Sigmoid colon (tissue), 6 donors: ENCODE measurements at regions not wholly inside any gene's neighbourhood (a gene's known extent, or its start where the extent isn't known, plus 50 kb on each side); places are given as distances from the start of the nearest gene placed in this dataset.

Experiments
- DNase-seq: peaks from one replicate; pipeline ENCODE4 v3.0.0-alpha.2; 2019
- H3K27ac ChIP-seq, 4 donors: fragments of 200-600 bp; sonication (generic); one replicate each; pipeline ENCODE4 v1.5.1; 2016 to 2019; ENCODE audit warnings: mild to moderate bottlenecking in 1 of 4
- H3K27me3 ChIP-seq, 3 donors: fragments of 200-600 bp; sonication (generic); one replicate each; pipeline ENCODE4 v1.5.1; 2019; ENCODE audit warnings: mild to moderate bottlenecking in 1 of 3
- H3K36me3 ChIP-seq, 4 donors: fragments of 200-600 bp; sonication (generic); one replicate each; pipeline ENCODE4 v1.5.1; 2016 to 2019
- H3K4me1 ChIP-seq, 4 donors: fragments of 200-600 bp; sonication (generic); one replicate each; pipeline ENCODE4 v1.5.1; 2017 to 2019
- H3K4me3 ChIP-seq, 4 donors: fragments of 200-600 bp; sonication (generic); one replicate each; pipeline ENCODE4 v1.5.1; 2017 to 2019; ENCODE audit warnings: mild to moderate bottlenecking in 2 of 4, moderate library complexity in 1 of 4
- H3K9me3 ChIP-seq, 4 donors: fragments of 200-600 bp in 3 of 4; sonication (generic) in 3 of 4; one replicate each; pipeline versions ENCODE4 v1.5.1 to v1.6.1; 2013 to 2019
- EP300 ChIP-seq, 4 donors: sonication (generic); formaldehyde crosslinking; IDR thresholded peaks; one replicate each; pipeline ENCODE4 v1.6.1; 2017; ENCODE audit warnings: antibody characterized with exemption in 4 of 4
- POLR2A ChIP-seq, 2 donors: fragments of 450-650 bp; IDR thresholded peaks; one replicate each; pipeline ENCODE4 v1.6.1; 2016; ENCODE audit warnings: antibody characterized with exemption in 2 of 2, mild to moderate bottlenecking in 2 of 2, moderate library complexity in 2 of 2
- POLR2AphosphoS5 ChIP-seq, 4 donors: sonication (generic); formaldehyde crosslinking; IDR thresholded peaks; one replicate each; pipeline ENCODE4 v1.6.1; 2017; ENCODE audit warnings: antibody characterized with exemption in 4 of 4
- WGBS, 2 donors: extraction: QIAGEN DNeasy Blood & Tissue Kit; methylation state at CpG; one replicate each; pipeline ENCODE4 v1.1.7; 2013; 5-methylcytosine and 5-hydroxymethylcytosine counted together
- intact Hi-C: fragments of 100-400 bp; cut with DNase I; formaldehyde crosslinking; loops from one replicate; pipeline ENCODE4 v1.15.1; 2023
- TF ChIP-seq, protein P1 (sequence below), 4 experiments: fragments of 450-650 bp in 3 of 4; fragments of 200-600 bp in 1 of 4; IDR thresholded peaks; one replicate each; pipeline ENCODE4 v1.5.1; 2016 to 2019; ENCODE audit warnings: antibody characterized with exemption in 4 of 4, mild to moderate bottlenecking in 3 of 4, moderate library complexity in 2 of 4
- donor health status: healthy with polysubstance abuse.
- donor health status: healthy.

DNA sequence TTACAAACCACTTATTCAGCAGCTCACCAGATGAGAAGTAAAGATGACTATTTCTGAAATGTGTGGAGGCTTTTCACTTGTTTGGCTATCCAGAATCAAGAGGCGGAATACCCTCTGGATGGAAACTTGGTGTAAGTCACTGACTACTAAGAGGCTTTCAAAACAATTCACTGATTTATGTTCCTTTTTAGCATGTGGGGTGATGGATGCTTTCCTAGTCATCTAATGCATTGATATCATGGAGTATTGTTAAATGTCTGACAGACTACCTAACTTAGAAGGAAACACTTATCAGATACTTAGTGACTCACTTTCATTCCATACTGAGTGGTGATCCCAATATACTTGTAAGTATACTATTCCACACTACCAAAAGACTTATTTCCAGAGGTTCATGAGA lies 141.4 kb downstream of the PLK2 start:
- intact Hi-C loops, result no loop called here
- WGBS, 2 donors, result 81 to 89% methylated on average over 1 of the region's 1 CpG
- no peaks in the 10 kb centered on the region for H3K27me3 ChIP-seq

DNA sequence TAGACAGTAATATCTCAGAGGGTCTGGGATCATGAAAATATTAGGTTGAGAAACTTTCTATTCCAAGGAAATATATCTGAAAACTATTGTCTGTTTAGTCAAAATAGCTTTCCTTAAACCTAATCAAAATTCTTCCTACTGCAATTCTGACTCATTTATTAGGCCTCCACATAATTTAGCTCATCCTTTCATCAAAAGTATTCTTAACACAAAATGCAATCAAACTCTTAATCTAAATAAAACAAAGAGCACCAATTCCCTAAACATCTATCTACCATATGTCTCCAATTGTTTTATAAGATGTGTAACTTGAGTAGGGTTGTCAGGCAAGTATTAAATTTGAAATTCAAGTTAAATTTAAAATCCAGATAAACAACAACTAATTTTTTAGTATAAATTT lies 142.1 kb downstream of the PLK2 start:
- no peaks in the 10 kb centered on the region for H3K4me1 ChIP-seq

More for the DNA sequence above, 141.4 kb downstream of the PLK2 start:
- Histone ChIP-seq H3K27ac (no peak overlapping the region), H3K9me3 (no peaks in the 10 kb centered on the region), H3K36me3 (no peaks in the 10 kb centered on the region), H3K4me3 (no peak overlapping the region), H3K4me1 (no peaks in the 10 kb centered on the region)
- TF ChIP-seq POLR2A (IDR thresholded peaks at IDR 0.05) (no peak), POLR2AphosphoS5 (IDR thresholded peaks at IDR 0.05) (no peak), EP300 (IDR thresholded peaks at IDR 0.05) (no peak)
- TF ChIP-seq, protein P1, sequence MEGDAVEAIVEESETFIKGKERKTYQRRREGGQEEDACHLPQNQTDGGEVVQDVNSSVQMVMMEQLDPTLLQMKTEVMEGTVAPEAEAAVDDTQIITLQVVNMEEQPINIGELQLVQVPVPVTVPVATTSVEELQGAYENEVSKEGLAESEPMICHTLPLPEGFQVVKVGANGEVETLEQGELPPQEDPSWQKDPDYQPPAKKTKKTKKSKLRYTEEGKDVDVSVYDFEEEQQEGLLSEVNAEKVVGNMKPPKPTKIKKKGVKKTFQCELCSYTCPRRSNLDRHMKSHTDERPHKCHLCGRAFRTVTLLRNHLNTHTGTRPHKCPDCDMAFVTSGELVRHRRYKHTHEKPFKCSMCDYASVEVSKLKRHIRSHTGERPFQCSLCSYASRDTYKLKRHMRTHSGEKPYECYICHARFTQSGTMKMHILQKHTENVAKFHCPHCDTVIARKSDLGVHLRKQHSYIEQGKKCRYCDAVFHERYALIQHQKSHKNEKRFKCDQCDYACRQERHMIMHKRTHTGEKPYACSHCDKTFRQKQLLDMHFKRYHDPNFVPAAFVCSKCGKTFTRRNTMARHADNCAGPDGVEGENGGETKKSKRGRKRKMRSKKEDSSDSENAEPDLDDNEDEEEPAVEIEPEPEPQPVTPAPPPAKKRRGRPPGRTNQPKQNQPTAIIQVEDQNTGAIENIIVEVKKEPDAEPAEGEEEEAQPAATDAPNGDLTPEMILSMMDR (IDR thresholded peaks at IDR 0.05), result no peak
- DNase-seq, result no peak

DNA sequence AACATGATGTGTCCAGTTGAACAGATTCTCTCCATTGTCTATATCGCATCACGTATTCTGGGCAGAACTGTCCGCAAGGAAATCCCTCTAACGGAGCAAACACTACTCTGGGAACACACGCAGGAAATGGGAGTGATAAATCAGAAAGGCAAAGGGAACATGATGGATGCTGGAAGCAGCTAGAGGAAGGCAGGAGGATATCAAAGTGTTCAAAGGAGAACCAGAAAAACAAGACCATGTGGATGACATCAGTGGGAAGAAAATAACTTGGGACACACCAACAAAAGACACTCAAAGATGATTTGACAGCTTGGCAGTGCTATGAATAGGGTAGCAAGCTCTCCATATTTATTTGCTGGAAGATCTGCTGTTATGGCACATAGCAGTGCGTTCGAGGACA lies 142.9 kb downstream of the PLK2 start:
- TF ChIP-seq POLR2AphosphoS5 (IDR thresholded peaks at IDR 0.05) (no peak), EP300 (IDR thresholded peaks at IDR 0.05) (no peak), POLR2A (IDR thresholded peaks at IDR 0.05) (no peak)
- TF ChIP-seq, protein P1 (IDR thresholded peaks at IDR 0.05), result no peak
- Histone ChIP-seq H3K27ac (no peak overlapping the region), H3K27me3 (no peaks in the 10 kb centered on the region), H3K9me3 (no peaks in the 10 kb centered on the region), H3K4me1 (no peaks in the 10 kb centered on the region), H3K36me3 (no peaks in the 10 kb centered on the region), H3K4me3 (no peak overlapping the region)
- no peak for DNase-seq
- intact Hi-C loops, result no loop called here
- 86 to 94% methylated on average over 7 of the region's 7 CpGs for WGBS, 2 donors

More for the DNA sequence above, 142.1 kb downstream of the PLK2 start:
- Histone ChIP-seq H3K4me3 (no peak overlapping the region), H3K36me3 (no peaks in the 10 kb centered on the region), H3K9me3 (no peaks in the 10 kb centered on the region), H3K27me3 (no peaks in the 10 kb centered on the region), H3K27ac (no peak overlapping the region)
- DNase-seq, result no peak
- no peak for TF ChIP-seq POLR2AphosphoS5 (IDR thresholded peaks at IDR 0.05)
- TF ChIP-seq, protein P1 (IDR thresholded peaks at IDR 0.05), result no peak
- no peak for TF ChIP-seq EP300 (IDR thresholded peaks at IDR 0.05)
- no peak for TF ChIP-seq POLR2A (IDR thresholded peaks at IDR 0.05)
- intact Hi-C loops, result no loop called here

DNA sequence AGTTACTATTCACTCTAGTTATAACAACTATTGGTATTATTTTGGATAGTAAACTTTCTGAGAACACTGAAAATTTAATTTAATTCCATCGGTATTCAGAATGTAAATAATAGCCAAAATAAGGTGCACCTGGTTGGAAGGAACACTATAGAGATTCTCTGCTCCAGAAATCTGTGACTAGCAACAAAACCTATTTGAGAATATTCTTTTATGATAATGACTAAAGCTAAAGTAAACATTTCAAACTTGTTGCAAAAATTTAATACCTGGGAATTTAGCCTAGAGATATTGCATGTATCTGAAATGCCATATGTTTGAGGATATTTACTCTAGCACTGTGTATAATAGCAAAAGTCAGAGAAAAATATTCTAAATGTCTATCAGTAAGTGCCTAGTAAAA lies 144.1 kb downstream of the PLK2 start:
- Histone ChIP-seq H3K27me3 (no peaks in the 10 kb centered on the region), H3K4me1 (no peaks in the 10 kb centered on the region), H3K27ac (no peak overlapping the region), H3K9me3 (no peaks in the 10 kb centered on the region), H3K36me3 (no peaks in the 10 kb centered on the region), H3K4me3 (no peak overlapping the region)
- intact Hi-C loops, result no loop called here
- no peak for DNase-seq
- no peak for TF ChIP-seq POLR2A (IDR thresholded peaks at IDR 0.05)
- TF ChIP-seq, protein P1 (IDR thresholded peaks at IDR 0.05), result no peak
- TF ChIP-seq EP300 (IDR thresholded peaks at IDR 0.05), result no peak
- TF ChIP-seq POLR2AphosphoS5 (IDR thresholded peaks at IDR 0.05), result no peak
- 94 to 95% methylated on average over 1 of the region's 1 CpG for WGBS, 2 donors
